Choroid plexus epithelial cell (primary cell): ENCODE measurements at regions not wholly inside any gene's neighbourhood (a gene's known extent, or its start where the extent isn't known, plus 50 kb on each side); places are given as distances from the start of the nearest gene placed in this dataset.

Experiments used
- DNase-seq: peaks from one replicate; pipeline ENCODE4 v3.0.0-alpha.2; 2010; ENCODE audit warnings: low read depth
- H3K4me3 ChIP-seq: 2 replicates; pipeline ENCODE4 v1.5.1; 2011; ENCODE audit warnings: low read depth, mild to moderate bottlenecking, control low read depth, low read length, moderate library complexity
- TF ChIP-seq, protein P1 (sequence below): conservative IDR thresholded peaks from 2 replicates; pipeline ENCODE4 v1.5.1; 2011; ENCODE audit warnings: low read depth, mild to moderate bottlenecking, control low read depth, inconsistent platforms, low read length, moderate library complexity

DNA sequence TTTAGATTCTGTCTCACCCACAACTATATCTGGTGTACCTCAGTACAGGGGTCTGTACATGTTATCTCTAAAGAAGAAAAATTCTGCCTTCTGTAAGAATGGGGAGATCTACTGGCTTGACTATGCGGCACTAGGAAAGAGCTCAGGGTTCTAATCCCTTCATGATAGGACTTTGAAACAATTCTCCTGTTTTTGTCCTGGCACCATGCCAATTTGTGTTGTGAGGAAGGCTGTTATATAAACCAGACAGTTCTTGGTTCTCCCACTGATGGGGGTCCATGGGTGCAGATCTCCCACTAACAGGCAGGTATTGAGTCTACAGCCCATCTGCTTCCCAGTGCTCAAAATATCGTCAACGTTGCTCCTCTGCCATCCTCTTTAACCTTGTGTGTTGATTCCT is 883.7 kb downstream of the GALC start:
- no peak for DNase-seq
- H3K4me3 ChIP-seq: no peak overlapping the region
- TF ChIP-seq, protein P1, sequence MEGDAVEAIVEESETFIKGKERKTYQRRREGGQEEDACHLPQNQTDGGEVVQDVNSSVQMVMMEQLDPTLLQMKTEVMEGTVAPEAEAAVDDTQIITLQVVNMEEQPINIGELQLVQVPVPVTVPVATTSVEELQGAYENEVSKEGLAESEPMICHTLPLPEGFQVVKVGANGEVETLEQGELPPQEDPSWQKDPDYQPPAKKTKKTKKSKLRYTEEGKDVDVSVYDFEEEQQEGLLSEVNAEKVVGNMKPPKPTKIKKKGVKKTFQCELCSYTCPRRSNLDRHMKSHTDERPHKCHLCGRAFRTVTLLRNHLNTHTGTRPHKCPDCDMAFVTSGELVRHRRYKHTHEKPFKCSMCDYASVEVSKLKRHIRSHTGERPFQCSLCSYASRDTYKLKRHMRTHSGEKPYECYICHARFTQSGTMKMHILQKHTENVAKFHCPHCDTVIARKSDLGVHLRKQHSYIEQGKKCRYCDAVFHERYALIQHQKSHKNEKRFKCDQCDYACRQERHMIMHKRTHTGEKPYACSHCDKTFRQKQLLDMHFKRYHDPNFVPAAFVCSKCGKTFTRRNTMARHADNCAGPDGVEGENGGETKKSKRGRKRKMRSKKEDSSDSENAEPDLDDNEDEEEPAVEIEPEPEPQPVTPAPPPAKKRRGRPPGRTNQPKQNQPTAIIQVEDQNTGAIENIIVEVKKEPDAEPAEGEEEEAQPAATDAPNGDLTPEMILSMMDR: no peak

DNA sequence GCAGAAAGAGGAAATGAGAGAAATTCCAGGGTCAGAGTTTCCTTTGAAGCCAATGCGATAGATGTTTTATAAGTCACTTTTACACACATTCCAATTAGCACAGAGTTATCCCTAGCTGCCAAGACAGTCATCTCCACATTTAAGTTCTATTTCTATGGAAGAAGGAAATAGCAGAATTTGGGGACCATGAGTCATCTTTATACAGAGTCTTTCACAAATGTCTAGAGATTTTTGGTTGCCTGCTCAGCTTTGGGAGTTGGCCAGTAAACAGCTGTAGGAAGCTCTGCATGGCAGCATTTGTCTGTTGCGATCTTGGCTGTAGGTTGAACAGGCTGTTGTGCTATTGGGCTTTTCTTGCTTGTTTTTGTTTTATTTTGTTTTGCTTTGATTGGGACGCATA is 884.3 kb downstream of the GALC start:
- H3K4me3 ChIP-seq: no peak overlapping the region
- TF ChIP-seq, protein P1: no peak
- peak; percentile 1 for DNase-seq

DNA sequence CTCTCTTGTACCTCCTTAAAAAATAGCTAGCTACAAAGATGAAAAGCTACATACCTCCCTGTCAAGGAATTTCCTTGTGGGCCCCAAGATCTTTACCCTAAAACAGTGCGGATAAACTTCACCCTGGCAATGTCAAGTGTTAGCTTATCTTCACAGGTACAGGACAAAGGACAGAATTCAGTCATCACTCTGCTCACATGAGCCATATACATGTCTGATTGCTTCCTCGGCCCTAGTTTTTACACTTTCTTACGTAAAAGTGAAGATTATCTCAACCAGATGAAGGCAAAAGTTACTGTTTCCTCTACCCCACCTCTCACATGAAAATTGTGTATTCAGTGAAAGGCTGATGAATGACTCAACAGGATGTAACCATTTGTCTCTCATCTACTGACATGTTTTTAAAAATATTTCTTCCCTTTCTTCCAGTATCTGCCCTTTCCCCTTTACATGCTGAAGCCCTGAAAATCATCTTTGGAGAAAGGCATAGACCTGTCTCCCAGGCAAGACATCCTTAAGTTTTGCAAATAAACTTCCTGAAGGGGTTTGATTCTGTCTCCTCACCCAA is 890.1 kb downstream of the GALC start:
- DNase-seq: no peak
- H3K4me3 ChIP-seq: no peak overlapping the region
- TF ChIP-seq, protein P1: no peak

DNA sequence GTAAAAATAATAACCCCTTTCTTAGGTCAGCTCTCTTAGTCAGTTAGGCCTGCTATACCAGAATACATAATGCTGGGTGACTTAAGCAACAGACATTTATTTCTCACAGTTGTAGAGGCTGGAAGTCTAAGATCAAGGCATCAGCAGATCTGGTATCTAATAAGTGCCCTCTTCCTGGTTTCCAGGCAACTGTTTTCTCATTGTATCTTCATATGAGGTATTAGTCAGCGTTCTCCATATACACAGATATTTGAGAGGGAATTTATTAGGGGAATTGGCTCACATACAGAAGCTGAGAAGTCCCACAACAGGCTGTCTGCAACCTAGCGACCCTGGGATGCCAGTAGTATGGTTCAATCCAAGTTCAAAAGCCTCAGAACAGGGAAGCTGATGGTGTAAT is 896.0 kb downstream of the GALC start:
- no peak overlapping the region for H3K4me3 ChIP-seq
- TF ChIP-seq, protein P1: no peak
- no peak for DNase-seq

DNA sequence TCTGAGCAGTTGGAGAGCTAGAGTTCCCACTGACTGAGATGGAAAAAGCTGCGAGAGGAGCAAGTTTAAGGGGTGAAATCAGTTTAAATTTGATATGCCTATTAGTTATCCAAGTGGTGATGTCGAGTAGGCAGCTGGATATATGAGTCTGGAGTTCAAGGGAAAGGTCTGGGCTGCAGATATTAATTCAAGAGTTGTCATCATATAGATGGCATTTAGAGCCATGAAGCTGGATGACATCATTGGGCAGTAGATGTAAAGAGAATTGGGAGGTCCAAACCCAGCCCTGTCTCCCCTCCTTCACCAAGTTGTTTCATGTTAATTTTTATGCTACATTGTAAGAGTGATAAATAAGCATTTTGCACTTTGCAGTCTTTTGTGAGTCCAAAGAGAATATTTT is 898.1 kb downstream of the GALC start:
- TF ChIP-seq, protein P1: no peak
- no peak for DNase-seq

DNA sequence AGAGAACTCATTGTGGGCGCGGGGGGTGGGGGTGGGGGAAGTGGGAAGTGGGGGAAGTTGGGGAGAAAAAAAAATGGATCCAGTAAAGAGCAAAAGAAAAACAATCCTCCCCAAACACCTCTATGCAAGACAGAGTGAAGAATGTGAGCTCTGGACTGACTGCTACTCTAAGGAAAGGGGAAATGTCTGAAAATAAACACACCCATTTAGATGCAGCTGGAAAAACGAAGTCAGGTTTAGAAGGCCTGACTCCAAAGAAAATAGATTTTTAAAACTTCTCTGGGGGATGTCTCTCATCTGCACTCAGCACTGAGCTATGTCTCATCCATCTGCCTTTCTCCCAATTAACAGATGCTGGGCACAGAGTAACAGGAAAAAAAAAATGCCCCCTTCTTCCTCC is 904.4 kb downstream of the GALC start:
- DNase-seq: no peak
- TF ChIP-seq, protein P1: no peak
- H3K4me3 ChIP-seq: no peak overlapping the region

More for the DNA sequence above, 898.1 kb downstream of the GALC start:
- H3K4me3 ChIP-seq: no peak overlapping the region

DNA sequence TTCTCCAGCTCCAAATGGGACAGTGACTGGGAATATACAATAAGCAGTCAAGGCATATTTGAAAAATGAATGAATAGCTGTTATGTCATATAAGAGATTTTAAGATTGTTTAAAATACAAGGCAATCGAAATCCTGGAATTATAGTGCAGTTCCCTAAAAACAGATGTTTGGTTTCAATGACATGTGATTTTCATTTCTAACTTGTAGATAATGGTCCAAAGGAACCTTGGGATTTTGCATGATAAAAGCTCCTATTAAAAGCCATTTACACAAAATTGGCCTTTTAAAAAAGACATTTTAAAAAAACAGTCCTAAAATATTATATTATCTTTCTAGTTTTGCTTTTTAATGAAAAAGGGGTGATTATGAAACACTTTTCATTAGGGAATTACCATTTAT is 905.1 kb downstream of the GALC start:
- TF ChIP-seq, protein P1: no peak
- H3K4me3 ChIP-seq: no peak overlapping the region
- no peak for DNase-seq
